ENCODE measurements at regions not wholly inside any gene's neighbourhood (a gene's known extent, or its start where the extent isn't known, plus 50 kb on each side); places are given as distances from the start of the nearest gene placed in this dataset.

- no peak overlapping the region for H3K4me2 ChIP-seq
- no peaks in the 10 kb centered on the region for H3K27me3 ChIP-seq
- no peak overlapping the region for H3K9ac ChIP-seq
- no peaks in the 10 kb centered on the region for H3K9me3 ChIP-seq (ENCODE audit: low read depth)
- no peaks in the 10 kb centered on the region for H4K20me1 ChIP-seq (ENCODE audit: low read depth)
- no peak overlapping the region for H3K4me3 Mint-ChIP-seq
- TF ChIP-seq EZH2phosphoT487 (IDR thresholded peaks at IDR 0.05): no peak
- TF ChIP-seq CTCF (IDR thresholded peaks at IDR 0.05): no peak
- TF ChIP-seq EZH2 (IDR thresholded peaks at IDR 0.05): no peak
- H3K4me1 Mint-ChIP-seq: peaks cover 10% of the 10 kb centered on the region
- peaks cover 6% of the 10 kb centered on the region for H3K36me3 Mint-ChIP-seq
- no peak for DNase-seq (ENCODE audit: low spot score)
- H3K79me2 ChIP-seq (ENCODE audit: low read depth): no peaks in the 10 kb centered on the region
- H2AFZ ChIP-seq (replicated peaks): no peak overlapping the region
- peaks cover 17% of the 10 kb centered on the region for H3K4me1 ChIP-seq
- H3K9me3 Mint-ChIP-seq: peaks cover 29% of the 10 kb centered on the region
- no peak overlapping the region for H3K27ac Mint-ChIP-seq
- peaks cover 12% of the 10 kb centered on the region for H3F3A ChIP-seq (ENCODE audit: low read depth)
- H3K27me3 Mint-ChIP-seq (ENCODE audit: insufficient read depth, low read depth): no peaks in the 10 kb centered on the region
- H3K4me3 ChIP-seq: no peak overlapping the region
- H3K36me3 ChIP-seq: no peaks in the 10 kb centered on the region
- H3K27ac ChIP-seq: no peak overlapping the region
Measured at GRCh38 chr12:89092297-89092696, 260.0 kb downstream of the DUSP6 start.

GRCh38 chr12:89091293-89091841, 260.9 kb downstream of the DUSP6 start:
- Mint-ChIP-seq H3K9me3 (peaks cover 29% of the 10 kb centered on the region), H3K27me3 (ENCODE audit: insufficient read depth, low read depth) (no peaks in the 10 kb centered on the region), H3K4me3 (no peak overlapping the region), H3K4me1 (peaks cover 10% of the 10 kb centered on the region), H3K27ac (no peak overlapping the region), H3K36me3 (peaks cover 6% of the 10 kb centered on the region)
- H3K79me2 ChIP-seq (ENCODE audit: low read depth): no peaks in the 10 kb centered on the region
- H3K4me2 ChIP-seq: no peak overlapping the region
- TF ChIP-seq EZH2phosphoT487 (IDR thresholded peaks at IDR 0.05): no peak
- no peak for TF ChIP-seq EZH2 (IDR thresholded peaks at IDR 0.05)
- no peak for TF ChIP-seq CTCF (IDR thresholded peaks at IDR 0.05)
- no peak overlapping the region for H3K27ac ChIP-seq
- no peak overlapping the region for H3K4me3 ChIP-seq
- H3K4me1 ChIP-seq: peaks cover 20% of the 10 kb centered on the region
- H2AFZ ChIP-seq (replicated peaks): no peak overlapping the region
- no peak for DNase-seq (ENCODE audit: low spot score)
- peaks cover 12% of the 10 kb centered on the region for H3F3A ChIP-seq (ENCODE audit: low read depth)
- H3K36me3 ChIP-seq: no peaks in the 10 kb centered on the region
- no peaks in the 10 kb centered on the region for H3K9me3 ChIP-seq (ENCODE audit: low read depth)
- H4K20me1 ChIP-seq (ENCODE audit: low read depth): no peaks in the 10 kb centered on the region
- no peaks in the 10 kb centered on the region for H3K27me3 ChIP-seq
- no peak overlapping the region for H3K9ac ChIP-seq

- Histone ChIP-seq H3K36me3 (no peaks in the 10 kb centered on the region), H3K27ac (no peak overlapping the region), H4K20me1 (ENCODE audit: low read depth) (no peaks in the 10 kb centered on the region), H3K9ac (no peak overlapping the region), H3K9me3 (ENCODE audit: low read depth) (no peaks in the 10 kb centered on the region), H3F3A (ENCODE audit: low read depth) (peaks cover 12% of the 10 kb centered on the region), H3K27me3 (no peaks in the 10 kb centered on the region), H2AFZ (replicated peaks) (no peak overlapping the region), H3K4me2 (no peak overlapping the region), H3K4me3 (no peak overlapping the region), H3K4me1 (peaks cover 20% of the 10 kb centered on the region), H3K79me2 (ENCODE audit: low read depth) (no peaks in the 10 kb centered on the region)
- Mint-ChIP-seq H3K9me3 (peaks cover 29% of the 10 kb centered on the region), H3K27ac (no peak overlapping the region), H3K36me3 (peaks cover 6% of the 10 kb centered on the region), H3K4me1 (peaks cover 10% of the 10 kb centered on the region), H3K27me3 (ENCODE audit: insufficient read depth, low read depth) (peaks cover 2% of the 10 kb centered on the region), H3K4me3 (no peak overlapping the region)
- TF ChIP-seq EZH2phosphoT487 (IDR thresholded peaks at IDR 0.05): no peak
- TF ChIP-seq EZH2 (IDR thresholded peaks at IDR 0.05): no peak
- TF ChIP-seq CTCF (IDR thresholded peaks at IDR 0.05): no peak
- DNase-seq (ENCODE audit: low spot score): no peak
Measured at GRCh38 chr12:89089264-89089663, 263.0 kb downstream of the DUSP6 start.
